Calu3 (cell line): ENCODE measurements at regions not wholly inside any gene's neighbourhood (a gene's known extent, or its start where the extent isn't known, plus 50 kb on each side); places are given as distances from the start of the nearest gene placed in this dataset.

Experiments
- BruUV-seq: library from RNA; stranded (reverse); fragments of 400-500 nt; replicated peaks from 2 replicates; lab custom pipeline; 2021; lab: Mats Ljungman, UMichigan
- CTCF ChIA-PET: fragments of 300-600 bp; sonication (Branson Sonifier 250); formaldehyde crosslinking; loops from one replicate; lab custom pipeline; 2022; ENCODE audit warnings: antibody characterized with exemption; lab: Charles Lee
- DNase-seq: peaks from one replicate; pipeline ENCODE4 v3.0.0; 2022
- H3K27ac Mint-ChIP-seq: one replicate; pipeline ENCODE4 v1.8.0; 2022; ENCODE audit warnings: mixed read lengths; ENCODE audit not compliant: unreplicated experiment
- H3K27me3 Mint-ChIP-seq: one replicate; pipeline ENCODE4 v1.8.0; 2022; ENCODE audit warnings: mixed read lengths; ENCODE audit not compliant: unreplicated experiment
- H3K36me3 Mint-ChIP-seq: one replicate; pipeline ENCODE4 v1.8.0; 2022; ENCODE audit warnings: mild to moderate bottlenecking, moderate library complexity, mixed read lengths; ENCODE audit not compliant: insufficient read depth, unreplicated experiment
- H3K4me1 Mint-ChIP-seq: one replicate; pipeline ENCODE4 v1.8.0; 2022; ENCODE audit warnings: mild to moderate bottlenecking, low read depth, mixed read lengths; ENCODE audit not compliant: unreplicated experiment
- H3K4me3 Mint-ChIP-seq: one replicate; pipeline ENCODE4 v1.8.0; 2022; ENCODE audit warnings: mild to moderate bottlenecking, low read depth, moderate library complexity, mixed read lengths; ENCODE audit not compliant: unreplicated experiment
- H3K9me3 Mint-ChIP-seq: one replicate; pipeline ENCODE4 v1.8.0; 2022; ENCODE audit warnings: low read depth, mixed read lengths; ENCODE audit not compliant: unreplicated experiment
- CTCF ChIP-seq: fragments of 200-600 bp; IDR thresholded peaks from one replicate; pipeline ENCODE4 v1.8.0; 2022; ENCODE audit warnings: antibody characterized with exemption; ENCODE audit not compliant: unreplicated experiment
- intact Hi-C: fragments of 100-400 bp; cut with micrococcal nuclease; formaldehyde crosslinking; loops from one replicate; pipeline ENCODE4 v1.10.0; 2022; ENCODE audit not compliant: unreplicated experiment

DNA sequence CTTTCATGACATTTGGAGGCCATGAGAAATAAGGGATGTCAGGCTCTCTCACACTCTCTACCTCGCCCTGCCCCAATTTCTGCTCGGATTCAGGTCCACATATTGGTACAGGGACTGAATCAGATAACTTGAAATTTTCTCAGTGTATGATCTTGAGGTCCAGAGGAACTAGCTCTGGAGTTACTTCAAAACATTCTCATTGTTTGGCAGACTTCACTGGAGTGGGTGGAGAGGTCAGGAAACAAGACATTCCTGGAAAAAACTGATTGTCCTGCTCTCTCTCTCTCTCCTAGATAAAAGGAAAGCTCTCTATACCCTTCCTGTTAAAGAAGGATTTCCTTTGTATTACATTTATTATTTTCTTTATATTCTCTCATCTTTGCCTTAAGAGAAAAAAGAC, 428.1 kb upstream of the DACH1 start:
- DNase-seq: no peak
- no peak overlapping the region for H3K27ac Mint-ChIP-seq
- no peaks in the 10 kb centered on the region for H3K27me3 Mint-ChIP-seq
- no TSS peak for BruUV-seq
- H3K4me1 Mint-ChIP-seq: peaks cover 14% of the 10 kb centered on the region
- H3K9me3 Mint-ChIP-seq: no peaks in the 10 kb centered on the region
- CTCF ChIA-PET: no interaction called here
- no peak for TF ChIP-seq CTCF
- H3K4me3 Mint-ChIP-seq: no peak overlapping the region
- intact Hi-C loops: no loop called here
- no peaks in the 10 kb centered on the region for H3K36me3 Mint-ChIP-seq

DNA sequence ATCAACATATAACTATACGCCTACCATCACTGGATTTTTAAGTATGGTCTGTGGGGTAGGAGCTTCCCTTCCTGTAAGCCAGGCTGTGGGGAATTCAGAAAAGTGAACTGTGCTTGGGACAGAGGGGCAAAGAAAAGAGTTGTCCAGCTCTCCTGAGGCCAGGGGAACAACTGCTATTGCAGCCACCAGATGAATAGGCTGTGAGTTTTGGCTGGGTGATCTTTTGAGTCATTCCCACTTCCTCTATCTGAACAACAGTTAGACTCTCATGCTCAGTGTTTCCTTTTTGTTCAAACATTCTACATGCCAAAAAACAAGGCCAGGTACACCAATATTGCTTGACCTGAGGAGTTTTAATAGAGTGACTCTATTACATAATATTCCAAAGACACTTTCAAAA, 426.2 kb upstream of the DACH1 start:
- Mint-ChIP-seq H3K27ac (no peak overlapping the region), H3K36me3 (no peaks in the 10 kb centered on the region), H3K27me3 (no peaks in the 10 kb centered on the region), H3K9me3 (no peaks in the 10 kb centered on the region), H3K4me3 (no peak overlapping the region), H3K4me1 (peaks cover 14% of the 10 kb centered on the region)
- no peak for DNase-seq
- intact Hi-C loops: no loop called here
- no TSS peak for BruUV-seq
- no peak for TF ChIP-seq CTCF
- CTCF ChIA-PET: no interaction called here

GRCh38 chr13:72290962-72291681, 424.1 kb upstream of the DACH1 start:
- no TSS peak for BruUV-seq
- CTCF ChIA-PET: no interaction called here
- intact Hi-C loops: no loop called here
- no peaks in the 10 kb centered on the region for H3K9me3 Mint-ChIP-seq
- no peak for TF ChIP-seq CTCF
- H3K4me1 Mint-ChIP-seq: peaks cover 14% of the 10 kb centered on the region
- H3K27me3 Mint-ChIP-seq: no peaks in the 10 kb centered on the region
- no peak overlapping the region for H3K27ac Mint-ChIP-seq
- no peaks in the 10 kb centered on the region for H3K36me3 Mint-ChIP-seq
- H3K4me3 Mint-ChIP-seq: no peak overlapping the region
- DNase-seq: peak; percentile 1

- Mint-ChIP-seq H3K27me3 (no peaks in the 10 kb centered on the region), H3K9me3 (no peaks in the 10 kb centered on the region), H3K36me3 (no peaks in the 10 kb centered on the region), H3K4me1 (peaks cover 5% of the 10 kb centered on the region), H3K27ac (no peak overlapping the region), H3K4me3 (no peak overlapping the region)
- no TSS peak for BruUV-seq
- TF ChIP-seq CTCF: no peak
- intact Hi-C loops: no loop called here
- no peak for DNase-seq
- CTCF ChIA-PET: no interaction called here
Observed at GRCh38 chr13:72286421-72286820, 419.4 kb upstream of the DACH1 start.
